MM.1S (cell line): ENCODE measurements at regions not wholly inside any gene's neighbourhood (a gene's known extent, or its start where the extent isn't known, plus 50 kb on each side); places are given as distances from the start of the nearest gene placed in this dataset.

ENCODE experiments used
- CTCF ChIP-seq: fragments of 300-600 bp; sonication (generic); IDR thresholded peaks from 2 replicates; pipeline ENCODE4 v1.5.1; 2016; ENCODE audit warnings: antibody characterized with exemption, low read length, mixed read lengths
- EZH2 ChIP-seq: fragments of 300-600 bp; sonication (generic); optimal IDR thresholded peaks from 2 replicates; pipeline ENCODE3; 2017; ENCODE audit warnings: low read depth, mild to moderate bottlenecking, antibody characterized with exemption, low read length, mixed read lengths

DNA sequence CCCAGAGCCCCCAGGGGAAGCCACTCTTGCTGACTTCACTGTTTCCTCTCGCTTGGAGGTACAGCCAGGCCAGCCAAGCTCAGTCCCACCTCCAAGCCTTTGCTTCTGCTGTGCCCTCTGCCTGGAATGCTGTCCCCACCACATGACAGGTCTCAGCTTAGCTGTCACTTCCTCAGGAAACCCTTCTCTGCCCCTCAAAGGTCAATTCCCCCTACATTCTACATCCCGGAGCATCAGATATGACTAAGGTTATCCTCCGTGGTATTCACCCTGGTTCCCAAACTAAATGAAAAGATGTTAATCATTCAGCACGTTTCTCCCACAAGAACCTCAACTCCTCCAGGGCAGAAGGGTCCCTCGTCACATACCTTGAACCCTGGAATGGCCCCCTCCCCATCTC is 53.5 kb downstream of the PTPRS start:
- TF ChIP-seq CTCF (no peak), EZH2 (no peak)
